HG02852 (cell line): ENCODE measurements at regions not wholly inside any gene's neighbourhood (a gene's known extent, or its start where the extent isn't known, plus 50 kb on each side); places are given as distances from the start of the nearest gene placed in this dataset.

Experiments used
- ATAC-seq: cut with Tn5 transposase; IDR thresholded peaks from one replicate; pipeline ENCODE4 v1.9.1; 2021; ENCODE audit warnings: mild to moderate bottlenecking, moderate library complexity; ENCODE audit not compliant: unreplicated experiment

DNA sequence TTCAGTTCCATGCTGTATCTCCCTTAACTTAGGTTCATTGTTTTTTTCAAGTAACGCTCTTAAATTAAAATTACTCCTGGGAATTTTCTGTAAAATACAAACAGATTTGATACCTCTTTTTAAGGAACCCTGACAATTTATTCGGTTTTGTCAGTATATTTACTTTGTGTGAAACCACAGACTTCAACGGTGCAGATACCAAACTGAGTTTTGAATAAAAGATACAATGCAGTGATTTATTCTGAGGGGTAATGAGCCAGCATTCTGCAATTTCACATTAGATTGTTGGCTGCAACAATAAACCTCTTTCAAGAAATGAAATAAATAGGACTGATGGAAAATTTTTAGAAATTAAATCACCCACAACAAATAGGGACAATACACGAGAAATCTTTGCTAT, 308.6 kb upstream of the EDIL3 start:
- no peak for ATAC-seq

DNA sequence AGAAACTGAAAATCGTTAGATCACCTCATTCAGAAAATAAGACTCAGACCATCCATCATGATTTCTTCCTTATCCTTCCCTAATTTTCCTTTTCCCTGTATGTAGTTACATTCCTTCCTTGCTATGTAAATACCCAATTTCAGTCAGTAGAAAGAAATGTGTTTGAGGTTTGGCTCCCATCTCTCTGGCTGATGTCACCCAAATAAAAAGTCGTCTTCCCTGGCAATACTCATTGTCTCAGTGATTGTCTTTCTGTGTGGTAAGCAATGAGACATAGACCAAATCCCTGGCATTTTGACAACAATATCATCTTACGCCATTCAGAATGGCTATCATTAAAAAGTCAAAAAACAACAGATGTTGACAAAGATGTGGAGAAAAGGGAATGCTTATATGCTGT, 303.9 kb upstream of the EDIL3 start:
- ATAC-seq = no peak

- no peak for ATAC-seq
Observed at GRCh38 chr5:84685121-84685894, 300.6 kb upstream of the EDIL3 start.

DNA sequence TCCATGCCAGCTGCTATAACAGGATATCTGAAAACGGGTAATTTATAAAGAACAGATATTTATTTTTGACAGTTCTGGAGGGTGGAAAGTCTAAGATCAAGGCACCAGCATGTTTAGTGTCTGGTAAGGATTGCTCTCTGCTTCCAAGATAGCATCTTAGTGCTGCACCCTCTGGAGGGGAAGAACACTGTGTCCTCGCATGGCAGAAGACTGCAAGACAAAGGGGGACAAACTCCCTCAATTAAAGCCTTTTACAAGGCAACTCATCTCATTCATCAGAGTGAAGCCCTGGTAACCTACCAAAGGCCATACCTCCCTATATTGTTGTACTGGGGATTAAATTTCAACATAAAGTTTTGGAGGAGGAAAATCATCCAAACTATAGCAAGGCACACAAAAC, 298.9 kb upstream of the EDIL3 start:
- no peak for ATAC-seq

- ATAC-seq = no peak
Observed at GRCh38 chr5:84682531-84682930, 297.9 kb upstream of the EDIL3 start.

- ATAC-seq = no peak
Observed at GRCh38 chr5:84680908-84681307, 296.2 kb upstream of the EDIL3 start.

GRCh38 chr5:84673785-84674184, 289.1 kb upstream of the EDIL3 start:
- ATAC-seq = no peak

- ATAC-seq = no peak
Observed at GRCh38 chr5:84667576-84667975, 282.9 kb upstream of the EDIL3 start.

DNA sequence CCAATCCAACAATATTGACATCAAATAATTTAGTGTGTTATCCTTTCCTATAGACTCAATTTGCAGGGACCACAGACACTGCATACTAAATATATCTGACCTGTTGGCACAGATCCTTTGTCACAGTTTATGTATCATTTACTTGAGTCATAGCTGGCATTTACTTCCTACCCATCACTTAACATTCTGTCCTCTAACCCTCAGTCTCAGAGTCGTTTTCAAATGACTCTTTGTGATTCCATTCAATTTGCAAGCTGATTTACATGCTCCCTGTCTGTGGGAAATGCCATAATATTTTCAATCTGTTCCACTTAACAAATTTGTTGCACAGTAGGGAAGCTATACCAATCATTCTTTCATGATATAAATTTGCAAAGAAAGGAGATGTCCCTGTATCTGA, 265.7 kb upstream of the EDIL3 start:
- no peak for ATAC-seq

DNA sequence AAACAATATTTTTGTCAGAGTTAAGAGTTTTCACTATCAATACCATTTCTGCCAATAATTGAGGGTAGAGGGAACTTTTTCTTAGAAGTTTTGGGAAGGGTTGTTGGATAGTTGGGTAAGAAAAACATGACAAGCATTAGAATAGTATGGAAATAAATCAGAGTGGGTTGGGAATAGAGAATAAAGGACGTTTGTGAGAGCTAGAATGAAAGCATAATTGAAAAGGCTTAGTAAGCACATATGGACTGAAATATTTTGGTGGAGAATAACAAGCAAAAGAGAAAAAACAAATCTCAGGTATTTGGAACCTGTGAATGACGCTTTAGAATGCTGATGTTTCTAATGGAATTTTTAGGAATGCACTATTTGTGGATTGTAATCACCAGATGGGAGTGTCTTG, 262.9 kb upstream of the EDIL3 start:
- no peak for ATAC-seq

DNA sequence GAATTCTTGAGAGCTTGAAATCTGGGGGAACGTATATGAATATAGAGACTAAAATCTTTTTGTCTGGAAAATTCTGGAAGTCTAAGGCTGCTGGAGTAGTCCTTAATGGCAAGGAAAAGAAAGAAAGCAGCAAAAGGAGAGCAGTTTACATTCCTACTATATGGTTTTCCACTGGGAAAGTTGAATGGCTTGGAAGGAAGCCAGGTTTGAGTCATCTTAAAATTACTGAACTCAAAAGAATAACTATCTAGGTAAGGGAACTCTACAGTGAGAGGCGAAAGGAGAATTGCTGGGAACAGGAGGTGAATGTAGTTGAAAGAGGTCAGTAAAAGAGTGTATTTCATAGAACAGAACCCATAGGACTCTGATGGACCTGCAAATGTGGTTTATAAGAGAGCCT, 258.1 kb upstream of the EDIL3 start:
- no peak for ATAC-seq

GRCh38 chr5:84642324-84642723, 257.6 kb upstream of the EDIL3 start:
- ATAC-seq = no peak

DNA sequence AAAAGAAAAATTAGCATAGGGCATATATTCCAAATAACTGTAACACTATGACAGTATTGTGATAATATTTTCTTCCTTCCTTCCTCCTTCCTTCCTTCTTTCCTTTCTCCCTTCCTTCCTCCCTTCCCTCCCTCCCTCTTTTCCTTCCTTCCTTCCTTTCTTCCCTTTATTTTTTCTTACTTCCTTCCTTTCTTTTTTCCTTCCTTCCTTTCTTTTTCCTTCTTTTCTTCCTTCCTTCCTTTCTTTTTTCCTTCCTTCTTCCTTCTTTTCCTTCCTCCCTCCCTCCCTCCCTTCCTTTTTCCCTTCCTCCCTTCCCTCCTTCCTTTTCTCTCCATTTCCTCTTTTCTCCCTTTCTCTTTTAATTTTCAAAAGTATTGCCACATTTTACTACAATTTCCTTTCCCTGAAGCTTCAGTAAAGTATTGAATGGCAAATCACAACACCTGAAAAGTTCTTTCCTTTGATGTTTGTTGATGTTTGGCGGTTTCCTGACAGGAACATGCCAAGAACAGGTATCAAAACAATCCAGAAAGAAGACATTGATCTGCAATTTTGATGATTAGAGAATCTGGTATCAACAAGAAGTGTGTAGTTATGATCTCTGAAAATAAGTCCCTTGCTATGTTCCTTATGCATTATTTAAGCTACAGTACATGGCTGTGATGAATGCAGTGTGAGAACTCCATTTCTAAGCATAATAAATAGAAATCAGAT, 253.1 kb upstream of the EDIL3 start:
- no peak for ATAC-seq

GRCh38 chr5:84635235-84636055, 250.8 kb upstream of the EDIL3 start:
- ATAC-seq = no peak

GRCh38 chr5:84634256-84634655, 249.6 kb upstream of the EDIL3 start:
- no peak for ATAC-seq

DNA sequence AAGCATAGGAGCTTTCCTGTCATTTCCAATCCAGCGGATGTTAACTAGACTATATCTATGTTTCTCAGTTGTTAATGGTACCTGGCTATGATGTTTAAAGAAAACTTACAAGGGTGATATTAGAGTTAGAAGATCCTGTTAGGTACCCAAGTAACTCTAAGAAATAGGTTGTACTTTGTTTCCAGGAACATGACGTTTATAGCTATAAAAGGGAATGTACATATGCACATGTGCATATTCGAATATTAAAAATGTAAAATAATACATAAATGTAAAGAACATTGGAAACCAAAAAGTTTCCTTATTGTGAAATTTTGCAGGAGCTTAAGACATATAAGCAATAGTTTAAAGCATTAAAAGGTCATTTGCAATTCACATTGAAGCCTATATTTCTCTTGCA, 247.7 kb upstream of the EDIL3 start:
- no peak for ATAC-seq

DNA sequence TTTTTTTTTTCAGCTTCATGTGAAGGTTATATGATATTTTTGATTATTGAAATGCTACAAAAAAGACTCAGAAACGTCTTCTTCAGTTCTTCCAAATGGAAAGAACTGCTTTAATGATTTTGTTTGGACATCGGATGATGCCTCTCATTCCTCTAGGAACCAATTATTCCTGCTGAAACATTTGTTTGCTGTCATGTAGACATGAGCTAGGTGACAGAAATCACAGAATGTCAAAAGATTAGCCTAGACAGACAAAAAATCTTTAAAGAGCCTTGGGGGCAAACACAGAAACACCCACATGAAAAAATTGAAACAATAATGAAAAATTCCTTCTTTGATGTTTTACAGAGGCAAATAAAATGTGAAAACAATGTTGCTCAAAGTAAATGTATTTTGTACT, 244.2 kb upstream of the EDIL3 start:
- no peak for ATAC-seq

DNA sequence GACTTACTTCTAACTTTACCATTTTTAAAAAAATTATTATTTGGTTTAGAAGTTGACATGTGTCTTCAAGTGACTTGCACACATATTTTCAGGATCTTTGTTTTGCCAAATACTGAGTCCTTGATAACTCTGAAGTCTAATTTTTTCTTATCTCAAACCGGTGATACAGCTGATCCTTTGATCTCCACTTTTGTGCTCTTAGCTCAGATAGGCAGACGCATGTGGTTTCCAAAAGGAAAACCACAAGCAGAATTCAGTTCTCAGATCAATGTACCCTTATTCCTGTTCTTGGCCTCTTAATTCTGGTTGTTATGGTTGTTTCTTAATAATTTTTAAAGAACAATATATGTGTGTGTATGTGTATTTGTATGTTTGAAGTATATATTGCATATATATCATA, 238.3 kb upstream of the EDIL3 start:
- ATAC-seq = no peak

DNA sequence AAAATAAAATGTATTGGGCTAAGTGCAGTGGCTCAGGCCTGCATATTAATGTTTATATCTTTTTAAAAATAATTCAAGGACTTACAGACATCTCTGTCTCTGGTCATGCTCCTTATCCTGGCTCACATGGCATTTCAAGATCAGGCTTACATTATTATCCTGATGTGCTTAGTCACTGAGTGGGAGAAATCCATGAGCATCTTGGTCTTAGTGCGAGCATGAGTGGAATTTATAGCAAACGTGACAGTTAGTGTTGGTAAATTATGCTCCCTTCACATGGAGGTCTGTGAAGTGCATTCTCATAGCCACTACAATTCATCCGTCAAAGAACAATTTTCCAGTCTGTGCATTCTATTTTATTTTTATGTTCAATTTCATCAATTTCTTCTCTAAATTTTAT, 237.8 kb upstream of the EDIL3 start:
- no peak for ATAC-seq

GRCh38 chr5:84618262-84618661, 233.6 kb upstream of the EDIL3 start:
- ATAC-seq = no peak

GRCh38 chr5:84614906-84615305, 230.2 kb upstream of the EDIL3 start:
- ATAC-seq = no peak

GRCh38 chr5:84606784-84607183, 222.1 kb upstream of the EDIL3 start:
- no peak for ATAC-seq
